Mammary epithelial cell (primary cell): ENCODE measurements at regions not wholly inside any gene's neighbourhood (a gene's known extent, or its start where the extent isn't known, plus 50 kb on each side); places are given as distances from the start of the nearest gene placed in this dataset.

Experiments
- EZH2 ChIP-seq: IDR thresholded peaks from 2 replicates; pipeline ENCODE4 v1.6.1; 2012; ENCODE audit warnings: low read length, inconsistent platforms, borderline replicate concordance
- TF ChIP-seq, protein P1 (sequence below), 2 donors: IDR thresholded peaks in 1 of 2; conservative IDR thresholded peaks in 1 of 2; 2 replicates each; pipeline ENCODE4 v1.5.1; 2011 to 2012; ENCODE audit warnings: inconsistent platforms in 2 of 2, low read length in 2 of 2, mild to moderate bottlenecking in 2 of 2, control low read depth in 1 of 2, low read depth in 1 of 2; ENCODE audit not compliant: insufficient read depth in 1 of 2; ENCODE audit errors: extremely low read depth in 1 of 2

DNA sequence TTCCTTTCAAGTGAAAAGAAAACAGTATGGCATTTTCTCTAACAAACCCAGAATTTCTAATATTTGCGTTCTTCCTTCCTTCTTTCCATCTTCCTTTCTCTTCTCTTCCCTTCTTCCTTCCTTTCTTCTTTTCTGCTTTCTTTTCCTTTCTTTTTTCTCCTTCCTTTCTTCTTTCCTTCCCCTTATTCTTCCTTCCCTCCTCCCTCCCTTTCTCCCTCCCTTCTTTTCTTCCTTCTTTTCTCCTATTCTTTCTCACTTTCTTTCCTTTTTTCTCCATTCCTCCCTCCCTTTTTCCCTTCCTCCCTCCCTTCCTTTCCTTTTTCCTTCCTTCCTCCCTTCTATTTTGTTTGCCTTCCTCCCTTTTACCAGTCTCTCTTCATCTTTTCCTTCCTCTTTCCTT is 194.8 kb downstream of the SHCBP1 start:
- TF ChIP-seq, protein P1, sequence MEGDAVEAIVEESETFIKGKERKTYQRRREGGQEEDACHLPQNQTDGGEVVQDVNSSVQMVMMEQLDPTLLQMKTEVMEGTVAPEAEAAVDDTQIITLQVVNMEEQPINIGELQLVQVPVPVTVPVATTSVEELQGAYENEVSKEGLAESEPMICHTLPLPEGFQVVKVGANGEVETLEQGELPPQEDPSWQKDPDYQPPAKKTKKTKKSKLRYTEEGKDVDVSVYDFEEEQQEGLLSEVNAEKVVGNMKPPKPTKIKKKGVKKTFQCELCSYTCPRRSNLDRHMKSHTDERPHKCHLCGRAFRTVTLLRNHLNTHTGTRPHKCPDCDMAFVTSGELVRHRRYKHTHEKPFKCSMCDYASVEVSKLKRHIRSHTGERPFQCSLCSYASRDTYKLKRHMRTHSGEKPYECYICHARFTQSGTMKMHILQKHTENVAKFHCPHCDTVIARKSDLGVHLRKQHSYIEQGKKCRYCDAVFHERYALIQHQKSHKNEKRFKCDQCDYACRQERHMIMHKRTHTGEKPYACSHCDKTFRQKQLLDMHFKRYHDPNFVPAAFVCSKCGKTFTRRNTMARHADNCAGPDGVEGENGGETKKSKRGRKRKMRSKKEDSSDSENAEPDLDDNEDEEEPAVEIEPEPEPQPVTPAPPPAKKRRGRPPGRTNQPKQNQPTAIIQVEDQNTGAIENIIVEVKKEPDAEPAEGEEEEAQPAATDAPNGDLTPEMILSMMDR (conservative IDR thresholded peaks at IDR 0.05 in 1 of 2, IDR thresholded peaks at IDR 0.05 in 1 of 2; ENCODE audit: extremely low read depth in 1 of 2, insufficient read depth in 1 of 2, low read depth in 1 of 2, low read length in 2 of 2), result no peak
- TF ChIP-seq EZH2, result no peak
